ENCODE measurements at regions not wholly inside any gene's neighbourhood (a gene's known extent, or its start where the extent isn't known, plus 50 kb on each side); places are given as distances from the start of the nearest gene placed in this dataset.

DNA sequence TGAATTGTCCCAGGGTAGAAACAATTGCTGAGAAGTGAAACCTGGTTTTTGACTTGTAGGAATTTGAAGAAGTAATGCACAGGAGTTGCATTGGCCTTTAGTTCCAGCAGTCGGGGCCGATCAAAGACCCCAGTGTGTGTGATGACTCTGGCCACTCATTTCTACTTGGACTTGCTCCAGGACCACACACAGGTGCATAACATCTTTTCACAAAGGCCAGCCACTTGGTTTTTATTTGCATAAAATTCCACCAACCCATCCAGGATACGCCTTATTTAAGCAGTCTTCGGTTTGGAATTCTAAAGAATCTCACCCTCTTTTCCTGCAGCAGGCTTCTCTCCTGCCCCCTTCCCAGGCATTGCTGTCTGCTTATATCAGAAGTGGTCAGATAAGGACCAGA lies 162.0 kb upstream of the HABP2 start:
- ChIA-PET POLR2A (ENCODE audit: low non-redundant PET) (no interaction called here), CTCF (interaction anchor here (0.5 kb wide), 1 partner anchor 183 kb away, joined by 6 read pairs; no protein-coding TSS in a partner anchor)
- TF ChIP-seq, protein P1, sequence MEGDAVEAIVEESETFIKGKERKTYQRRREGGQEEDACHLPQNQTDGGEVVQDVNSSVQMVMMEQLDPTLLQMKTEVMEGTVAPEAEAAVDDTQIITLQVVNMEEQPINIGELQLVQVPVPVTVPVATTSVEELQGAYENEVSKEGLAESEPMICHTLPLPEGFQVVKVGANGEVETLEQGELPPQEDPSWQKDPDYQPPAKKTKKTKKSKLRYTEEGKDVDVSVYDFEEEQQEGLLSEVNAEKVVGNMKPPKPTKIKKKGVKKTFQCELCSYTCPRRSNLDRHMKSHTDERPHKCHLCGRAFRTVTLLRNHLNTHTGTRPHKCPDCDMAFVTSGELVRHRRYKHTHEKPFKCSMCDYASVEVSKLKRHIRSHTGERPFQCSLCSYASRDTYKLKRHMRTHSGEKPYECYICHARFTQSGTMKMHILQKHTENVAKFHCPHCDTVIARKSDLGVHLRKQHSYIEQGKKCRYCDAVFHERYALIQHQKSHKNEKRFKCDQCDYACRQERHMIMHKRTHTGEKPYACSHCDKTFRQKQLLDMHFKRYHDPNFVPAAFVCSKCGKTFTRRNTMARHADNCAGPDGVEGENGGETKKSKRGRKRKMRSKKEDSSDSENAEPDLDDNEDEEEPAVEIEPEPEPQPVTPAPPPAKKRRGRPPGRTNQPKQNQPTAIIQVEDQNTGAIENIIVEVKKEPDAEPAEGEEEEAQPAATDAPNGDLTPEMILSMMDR (conservative IDR thresholded peaks at IDR 0.05; ENCODE audit: low read depth) = no peak
- DNase-seq (ENCODE audit: low spot score) = no peak
- H3K27ac ChIP-seq = no peak overlapping the region

GRCh38 chr10:113397047-113397446 lies 155.8 kb upstream of the HABP2 start:
- TF ChIP-seq, protein P1 (conservative IDR thresholded peaks at IDR 0.05; ENCODE audit: low read depth) = no peak
- POLR2A ChIA-PET (ENCODE audit: low non-redundant PET) = no interaction called here
- H3K27ac ChIP-seq = no peak overlapping the region
- DNase-seq (ENCODE audit: low spot score) = no peak
- CTCF ChIA-PET = no interaction called here

DNA sequence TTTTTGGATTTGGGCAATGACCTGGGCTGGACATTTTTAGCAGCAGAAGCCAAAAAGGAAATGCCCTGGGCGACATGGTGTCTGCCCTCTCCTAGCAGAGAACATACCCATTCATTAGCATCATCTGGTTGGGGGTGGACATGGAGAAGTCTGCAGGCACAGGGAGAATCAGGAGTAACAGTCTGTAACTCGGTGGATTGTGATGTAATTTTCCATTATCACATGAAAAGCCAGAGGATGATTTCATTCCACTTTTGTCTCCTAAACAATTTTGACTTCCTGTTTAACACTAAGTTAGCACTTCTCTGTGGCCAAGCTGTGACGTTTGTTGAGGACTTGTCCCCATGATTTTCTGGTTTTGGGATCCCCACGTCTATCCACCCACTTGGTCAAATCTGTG lies 153.8 kb upstream of the HABP2 start:
- DNase-seq (ENCODE audit: low spot score) = no peak

GRCh38 chr10:113402602-113403001 lies 150.3 kb upstream of the HABP2 start:
- CTCF ChIA-PET = interaction anchor here (0.7 to 1.2 kb wide), 2 partner anchors 18 to 161 kb away, joined by 4 read pairs; no protein-coding TSS in a partner anchor
- no peak for DNase-seq (ENCODE audit: low spot score)
- TF ChIP-seq, protein P1 (conservative IDR thresholded peaks at IDR 0.05; ENCODE audit: low read depth) = no peak
- POLR2A ChIA-PET (ENCODE audit: low non-redundant PET) = no interaction called here
- no peak overlapping the region for H3K27ac ChIP-seq

More for the DNA sequence above, 153.8 kb upstream of the HABP2 start:
- CTCF ChIA-PET = no interaction called here
- no peak overlapping the region for H3K27ac ChIP-seq
- TF ChIP-seq, protein P1 (conservative IDR thresholded peaks at IDR 0.05; ENCODE audit: low read depth) = no peak
- POLR2A ChIA-PET (ENCODE audit: low non-redundant PET) = no interaction called here

DNA sequence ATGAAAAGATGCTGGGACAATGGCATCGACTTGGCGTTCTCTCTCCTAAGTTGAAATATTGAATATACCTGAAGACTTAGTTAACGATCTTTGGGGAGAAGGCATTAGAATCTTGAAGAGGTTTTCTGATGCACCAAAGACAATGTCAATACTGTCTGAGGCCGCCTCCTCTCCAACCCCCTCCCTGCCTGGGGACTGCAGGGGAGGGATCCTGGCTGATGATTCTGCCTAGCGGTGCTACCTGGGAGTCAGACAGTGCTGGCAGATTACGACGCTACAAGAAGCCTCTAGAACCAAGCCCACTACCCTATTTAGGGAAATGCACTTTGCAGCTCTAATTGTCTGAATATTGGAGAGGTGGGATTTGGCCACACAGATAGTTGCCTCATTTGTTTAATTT lies 145.6 kb upstream of the HABP2 start:
- H3K27ac ChIP-seq = no peak overlapping the region
- CTCF ChIA-PET = no interaction called here
- TF ChIP-seq, protein P1 (conservative IDR thresholded peaks at IDR 0.05; ENCODE audit: low read depth) = no peak
- POLR2A ChIA-PET (ENCODE audit: low non-redundant PET) = no interaction called here
- no peak for DNase-seq (ENCODE audit: low spot score)

GRCh38 chr10:113409175-113409574 lies 143.7 kb upstream of the HABP2 start:
- TF ChIP-seq, protein P1 (conservative IDR thresholded peaks at IDR 0.05; ENCODE audit: low read depth) = no peak
- ChIA-PET POLR2A (ENCODE audit: low non-redundant PET) (no interaction called here), CTCF (no interaction called here)
- no peak for DNase-seq (ENCODE audit: low spot score)
- no peak overlapping the region for H3K27ac ChIP-seq

- DNase-seq (ENCODE audit: low spot score) = no peak
- no peak overlapping the region for H3K27ac ChIP-seq
- TF ChIP-seq, protein P1 (conservative IDR thresholded peaks at IDR 0.05; ENCODE audit: low read depth) = no peak
- CTCF ChIA-PET = interaction anchor here (0.6 kb wide), 2 partner anchors 308 to 635 kb away, joined by 3 to 8 read pairs; no protein-coding TSS in a partner anchor
- POLR2A ChIA-PET (ENCODE audit: low non-redundant PET) = no interaction called here
Measured at GRCh38 chr10:113410618-113411017, 142.2 kb upstream of the HABP2 start.

Data from RWPE1 (cell line).